ENCODE measurements at regions not wholly inside any gene's neighbourhood (a gene's known extent, or its start where the extent isn't known, plus 50 kb on each side); places are given as distances from the start of the nearest gene placed in this dataset.

- no peak for TF ChIP-seq POLR2AphosphoS5 (IDR thresholded peaks at IDR 0.05)
- no peak for TF ChIP-seq EP300 (IDR thresholded peaks at IDR 0.05)
- TF ChIP-seq CTCF (IDR thresholded peaks at IDR 0.05): no peak
These were observed 196.4 kb downstream of the NOL4 start for GRCh38 chr18:34028324-34028723.
